HG02623 (cell line): ENCODE measurements at regions not wholly inside any gene's neighbourhood (a gene's known extent, or its start where the extent isn't known, plus 50 kb on each side); places are given as distances from the start of the nearest gene placed in this dataset.
"Not testable (repeated sequence)": the region's sequence is repeated elsewhere in the genome, so short reads cannot be mapped to it uniquely, and the experiment has no call there.

Source experiments
- ATAC-seq: cut with Tn5 transposase; IDR thresholded peaks from one replicate; pipeline ENCODE4 v1.9.1; 2021; ENCODE audit warnings: moderate library complexity; ENCODE audit not compliant: unreplicated experiment

GRCh38 chr15:87753539-87753938 lies 503.0 kb downstream of the NTRK3 start:
- no peak for ATAC-seq

- ATAC-seq: no peak
These were observed 504.1 kb downstream of the NTRK3 start for GRCh38 chr15:87752250-87752951.

GRCh38 chr15:87748483-87748882 lies 508.1 kb downstream of the NTRK3 start:
- ATAC-seq: no peak

GRCh38 chr15:87747087-87747486 lies 509.5 kb downstream of the NTRK3 start:
- no peak for ATAC-seq

GRCh38 chr15:87746333-87746732 lies 510.2 kb downstream of the NTRK3 start:
- ATAC-seq: no peak

GRCh38 chr15:87744815-87745214 lies 511.7 kb downstream of the NTRK3 start:
- ATAC-seq: no peak

- ATAC-seq: no peak
These were observed 513.0 kb downstream of the NTRK3 start for GRCh38 chr15:87743562-87743961.

- ATAC-seq: no peak
These were observed 515.2 kb downstream of the NTRK3 start for GRCh38 chr15:87741350-87741749.

- no peak for ATAC-seq
These were observed 515.7 kb downstream of the NTRK3 start for GRCh38 chr15:87740655-87741344.

- no peak for ATAC-seq
These were observed 516.7 kb downstream of the NTRK3 start for GRCh38 chr15:87739866-87740265.

- no peak for ATAC-seq
These were observed 517.5 kb downstream of the NTRK3 start for GRCh38 chr15:87739081-87739480.

GRCh38 chr15:87737460-87737859 lies 519.1 kb downstream of the NTRK3 start:
- ATAC-seq: not testable (repeated sequence)

GRCh38 chr15:87736891-87737389 lies 519.6 kb downstream of the NTRK3 start:
- no peak for ATAC-seq

- ATAC-seq: no peak
These were observed 520.1 kb downstream of the NTRK3 start for GRCh38 chr15:87736401-87736800.

GRCh38 chr15:87735522-87735921 lies 521.0 kb downstream of the NTRK3 start:
- no peak for ATAC-seq

- no peak for ATAC-seq
These were observed 521.8 kb downstream of the NTRK3 start for GRCh38 chr15:87734571-87735373.

- no peak for ATAC-seq
These were observed 522.6 kb downstream of the NTRK3 start for GRCh38 chr15:87733977-87734376.

- no peak for ATAC-seq
These were observed 523.0 kb downstream of the NTRK3 start for GRCh38 chr15:87733541-87733941.

- ATAC-seq: no peak
These were observed 523.6 kb downstream of the NTRK3 start for GRCh38 chr15:87732976-87733375.

GRCh38 chr15:87731630-87732029 lies 524.9 kb downstream of the NTRK3 start:
- ATAC-seq: no peak

GRCh38 chr15:87730706-87731105 lies 525.8 kb downstream of the NTRK3 start:
- no peak for ATAC-seq

GRCh38 chr15:87728998-87729397 lies 527.5 kb downstream of the NTRK3 start:
- no peak for ATAC-seq
